ENCODE measurements at regions not wholly inside any gene's neighbourhood (a gene's known extent, or its start where the extent isn't known, plus 50 kb on each side); places are given as distances from the start of the nearest gene placed in this dataset.

DNA sequence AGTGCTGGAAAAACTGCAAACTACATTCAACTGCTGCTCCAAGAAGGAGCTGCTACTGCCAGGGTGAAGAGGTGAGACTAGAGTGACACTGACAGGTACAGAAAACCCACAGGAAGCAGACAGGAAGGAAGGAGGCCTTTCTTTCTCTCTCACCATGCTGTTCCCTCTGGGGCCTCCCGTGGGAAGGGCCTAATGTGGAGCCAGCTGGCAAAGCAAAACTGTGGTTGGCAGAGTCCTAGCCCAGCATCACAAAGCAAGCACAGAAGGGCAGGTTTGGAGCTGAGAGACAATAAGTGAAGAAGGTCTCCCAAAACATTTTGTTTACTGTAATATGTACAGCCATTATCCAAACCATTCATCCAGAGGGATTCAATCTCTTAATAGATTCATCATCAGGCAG is 122.5 kb upstream of the MAX start:
- TF ChIP-seq POLR2A (IDR thresholded peaks at IDR 0.05; ENCODE audit: low read depth) (no peak), POLR2AphosphoS5 (IDR thresholded peaks at IDR 0.05) (no peak)
- TF ChIP-seq, protein P1, sequence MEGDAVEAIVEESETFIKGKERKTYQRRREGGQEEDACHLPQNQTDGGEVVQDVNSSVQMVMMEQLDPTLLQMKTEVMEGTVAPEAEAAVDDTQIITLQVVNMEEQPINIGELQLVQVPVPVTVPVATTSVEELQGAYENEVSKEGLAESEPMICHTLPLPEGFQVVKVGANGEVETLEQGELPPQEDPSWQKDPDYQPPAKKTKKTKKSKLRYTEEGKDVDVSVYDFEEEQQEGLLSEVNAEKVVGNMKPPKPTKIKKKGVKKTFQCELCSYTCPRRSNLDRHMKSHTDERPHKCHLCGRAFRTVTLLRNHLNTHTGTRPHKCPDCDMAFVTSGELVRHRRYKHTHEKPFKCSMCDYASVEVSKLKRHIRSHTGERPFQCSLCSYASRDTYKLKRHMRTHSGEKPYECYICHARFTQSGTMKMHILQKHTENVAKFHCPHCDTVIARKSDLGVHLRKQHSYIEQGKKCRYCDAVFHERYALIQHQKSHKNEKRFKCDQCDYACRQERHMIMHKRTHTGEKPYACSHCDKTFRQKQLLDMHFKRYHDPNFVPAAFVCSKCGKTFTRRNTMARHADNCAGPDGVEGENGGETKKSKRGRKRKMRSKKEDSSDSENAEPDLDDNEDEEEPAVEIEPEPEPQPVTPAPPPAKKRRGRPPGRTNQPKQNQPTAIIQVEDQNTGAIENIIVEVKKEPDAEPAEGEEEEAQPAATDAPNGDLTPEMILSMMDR (IDR thresholded peaks at IDR 0.05): no peak

Measured in esophagus muscularis mucosa (tissue), 3 donors.